ENCODE measurements at regions not wholly inside any gene's neighbourhood (a gene's known extent, or its start where the extent isn't known, plus 50 kb on each side); places are given as distances from the start of the nearest gene placed in this dataset.
A peak's percentile ranks its signal among the peaks of the same experiment; 100 is the strongest.

DNA sequence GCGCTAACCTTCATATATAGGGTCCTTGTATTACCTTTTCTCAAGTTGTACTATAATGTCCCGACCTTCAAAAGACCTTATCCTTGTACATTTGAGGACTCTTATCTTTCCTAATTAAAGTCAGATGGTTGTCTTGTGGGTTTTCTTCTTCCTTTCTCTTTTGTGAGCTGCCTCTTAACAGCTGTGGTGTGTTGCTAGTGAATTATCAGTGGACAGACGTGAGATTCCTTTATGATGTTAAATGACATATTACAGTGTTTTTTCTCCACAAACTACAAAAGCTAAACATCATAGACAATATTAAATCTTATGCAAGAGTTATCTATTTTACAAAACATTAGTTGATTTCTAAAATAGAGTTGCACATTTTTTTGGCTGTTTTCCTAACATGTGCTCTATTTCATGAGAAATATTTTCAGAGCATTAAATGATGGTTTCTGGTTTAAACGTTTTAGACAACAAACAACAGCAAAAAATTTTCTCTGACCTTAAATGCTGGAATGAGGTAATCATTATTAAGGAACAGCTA lies 272.2 kb upstream of the NPVF start:
- DNase-seq, result no peak

DNA sequence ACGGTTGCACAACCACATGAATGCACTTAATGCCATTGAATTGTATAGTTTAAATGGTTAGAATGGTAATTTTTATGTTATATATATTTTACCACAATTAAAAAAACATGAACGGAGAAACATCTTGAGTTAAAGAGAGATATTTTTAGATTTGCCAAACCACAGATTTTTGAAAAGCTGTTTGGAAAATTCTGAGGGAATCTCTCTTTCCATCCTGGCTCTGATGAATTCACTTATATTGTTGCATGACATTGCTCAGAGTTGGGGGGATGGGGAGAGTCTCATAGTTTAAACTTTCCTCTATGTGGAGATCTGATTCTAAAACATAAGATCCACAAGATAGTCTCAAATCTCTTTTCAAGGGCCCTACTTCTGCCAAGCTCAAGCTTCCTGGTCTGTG lies 275.0 kb upstream of the NPVF start:
- DNase-seq, result no peak

- no peak for DNase-seq
These were observed 283.9 kb upstream of the NPVF start for GRCh38 chr7:25512061-25512687.

DNA sequence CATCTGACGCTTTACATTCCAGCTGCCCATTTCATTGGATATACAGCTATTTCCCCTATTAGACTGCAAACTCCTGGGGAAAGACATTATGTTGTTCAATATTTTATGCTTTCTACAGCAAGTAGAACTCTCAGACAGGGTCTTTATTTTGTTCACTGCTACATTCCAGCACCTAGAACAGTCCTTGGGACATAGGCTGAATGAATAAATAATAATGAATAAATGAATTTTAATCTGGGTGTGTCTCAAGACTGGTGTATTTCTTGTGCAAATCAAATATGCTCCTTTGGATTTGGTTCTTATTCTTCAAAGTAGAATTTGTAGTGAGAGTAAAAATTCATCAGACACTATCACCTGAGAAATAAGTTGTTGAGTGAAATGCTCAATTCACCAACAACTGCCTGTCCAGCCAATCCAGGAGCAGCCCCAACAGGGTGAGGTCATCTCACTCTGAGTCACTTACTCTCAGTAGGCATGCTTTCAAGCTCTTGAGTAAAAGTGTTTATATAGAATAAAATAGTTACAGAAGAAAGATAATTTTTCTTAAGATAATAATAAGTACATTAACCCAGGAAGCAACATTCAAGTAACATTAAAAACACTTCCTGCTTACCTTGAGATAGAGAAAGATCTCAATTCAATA lies 287.5 kb upstream of the NPVF start:
- DNase-seq, result no peak

DNA sequence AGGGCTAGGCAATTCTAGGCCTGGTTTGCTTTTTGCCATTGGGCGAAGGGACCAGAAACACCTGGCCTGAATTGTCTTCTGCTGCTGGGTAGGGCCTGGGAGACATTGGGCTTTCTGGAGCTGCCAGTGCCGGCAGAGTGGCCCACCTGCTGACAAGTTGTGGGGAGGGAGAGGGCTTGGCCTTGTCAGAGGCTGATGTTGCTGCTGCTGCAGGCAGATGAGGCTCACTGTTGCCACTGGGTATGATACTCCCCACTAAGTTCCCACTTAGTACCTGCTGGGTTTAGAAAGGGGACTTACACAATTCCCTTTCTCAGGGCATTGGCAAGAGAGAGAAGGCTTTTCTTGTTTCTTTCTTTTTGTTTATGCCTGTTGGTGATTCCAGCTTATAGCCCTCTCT lies 289.6 kb upstream of the NPVF start:
- no peak for DNase-seq

DNA sequence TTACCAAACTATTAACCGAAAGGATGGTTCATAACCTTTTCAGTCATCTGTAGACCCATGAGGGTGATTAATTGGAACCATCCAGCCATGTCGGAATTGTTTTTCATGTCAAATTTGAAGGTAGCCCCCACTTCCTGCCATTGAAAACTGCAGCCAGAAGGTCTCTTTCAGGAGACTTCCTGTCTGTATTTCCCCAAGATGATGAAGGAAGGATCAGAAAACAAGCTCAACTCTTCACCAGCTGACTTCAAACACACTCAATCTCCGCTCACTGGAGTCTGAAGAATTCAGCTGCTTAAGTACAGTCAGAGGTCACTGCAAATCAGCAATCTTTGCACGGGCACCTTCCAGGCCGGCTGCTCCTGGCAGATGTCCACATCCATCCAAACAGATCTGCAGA lies 291.7 kb upstream of the NPVF start:
- DNase-seq, result no peak

DNA sequence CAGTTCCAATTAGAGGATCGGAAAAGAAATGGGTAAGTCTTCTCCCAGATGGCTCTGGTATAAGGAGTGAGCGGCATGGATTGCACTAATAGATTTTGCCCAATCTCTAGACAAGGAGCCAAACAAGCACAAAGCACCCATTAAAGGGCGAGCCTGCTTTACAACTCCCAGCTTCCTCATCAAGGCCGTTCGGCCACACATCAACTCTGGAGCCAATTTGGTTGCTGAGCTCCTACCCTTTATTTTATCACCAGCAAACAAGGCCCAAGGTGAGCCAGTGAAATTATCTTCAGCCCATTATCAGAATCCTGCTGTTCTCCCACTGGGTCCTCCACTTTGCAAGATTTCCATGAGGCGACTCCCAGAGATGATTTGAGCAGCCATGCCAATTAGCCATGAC lies 292.2 kb upstream of the NPVF start:
- DNase-seq, result no peak

GRCh38 chr7:25521236-25521635 lies 292.9 kb upstream of the NPVF start:
- no peak for DNase-seq

GRCh38 chr7:25522727-25523126 lies 294.4 kb upstream of the NPVF start:
- no peak for DNase-seq

DNA sequence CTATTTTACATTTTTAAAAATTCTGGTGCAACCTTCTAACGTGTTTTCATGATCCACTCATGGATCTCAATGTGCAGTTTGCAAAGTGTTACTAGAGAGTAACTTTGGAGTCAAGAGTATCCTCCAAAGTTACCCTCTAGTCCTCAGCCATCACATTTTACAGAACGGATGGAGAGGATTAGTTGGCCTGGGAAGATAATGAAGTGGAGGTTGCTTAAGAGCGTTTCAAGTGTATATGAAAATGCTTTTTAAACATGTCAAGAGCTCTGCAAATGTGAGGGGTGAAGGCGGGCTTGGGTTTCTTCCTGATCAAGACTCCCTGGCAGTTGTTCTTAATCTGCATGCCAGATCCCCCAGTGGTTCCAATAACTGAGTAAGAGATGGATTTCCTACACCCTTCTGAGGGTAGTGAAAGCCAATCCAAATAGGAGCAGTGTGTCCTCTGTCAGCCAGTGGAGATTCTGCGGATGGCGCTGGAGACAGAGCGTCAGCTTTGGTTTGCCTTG lies 299.4 kb upstream of the NPVF start:
- DNase-seq, result no peak

GRCh38 chr7:25529320-25529719 lies 301.0 kb upstream of the NPVF start:
- DNase-seq, result no peak

DNA sequence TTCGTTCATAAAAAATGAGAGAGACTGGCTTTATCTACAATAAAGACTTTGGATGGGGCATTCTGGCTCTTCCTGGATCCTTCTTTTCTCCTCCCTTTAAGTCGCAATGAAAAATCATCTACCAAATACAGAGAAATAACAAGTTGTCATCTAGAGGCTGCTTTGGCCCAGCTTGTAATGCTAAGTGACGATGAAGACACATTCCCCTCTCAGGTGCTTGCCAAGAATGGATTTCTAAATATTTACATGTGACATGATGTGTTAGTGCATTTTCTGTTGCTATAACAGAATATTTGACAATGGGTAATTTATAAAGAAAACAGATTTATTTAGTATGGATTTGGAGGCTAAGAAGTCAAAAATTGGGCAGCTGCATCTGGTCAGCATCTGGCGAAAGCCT lies 308.6 kb upstream of the NPVF start:
- DNase-seq, result no peak

DNA sequence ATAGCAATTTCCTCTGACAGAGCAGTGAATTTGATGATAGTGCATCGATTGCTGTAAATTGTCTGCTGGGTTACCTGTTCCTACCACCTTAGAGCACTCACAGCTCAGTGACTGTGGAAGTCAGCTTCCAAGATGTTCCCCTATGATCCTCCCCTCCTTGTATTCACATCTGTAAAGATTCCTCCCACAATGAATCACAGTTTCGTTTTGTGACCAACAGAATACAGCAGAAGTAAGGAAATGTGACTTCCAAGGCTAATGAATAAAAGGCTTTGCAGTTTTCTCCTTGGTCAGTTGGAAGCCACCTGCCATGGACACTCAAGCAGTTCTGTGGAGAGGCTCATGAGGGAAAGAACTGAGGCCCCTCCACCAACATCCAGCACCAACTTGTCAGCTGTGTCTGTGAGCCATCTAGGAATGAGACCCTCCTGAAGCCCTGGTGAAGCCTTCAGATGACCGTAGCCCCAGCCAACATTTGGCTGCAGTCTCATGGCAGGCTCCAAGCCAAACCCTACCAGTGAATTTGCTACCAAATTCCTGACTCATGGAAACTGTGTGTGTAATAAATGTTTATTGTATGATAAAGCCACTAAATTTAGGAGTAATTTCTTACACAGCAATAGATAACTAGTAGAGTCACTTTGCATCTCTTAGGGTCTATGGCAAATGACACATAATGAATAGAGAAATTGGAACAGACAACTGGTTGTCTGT lies 309.5 kb upstream of the NPVF start:
- no peak for DNase-seq

DNA sequence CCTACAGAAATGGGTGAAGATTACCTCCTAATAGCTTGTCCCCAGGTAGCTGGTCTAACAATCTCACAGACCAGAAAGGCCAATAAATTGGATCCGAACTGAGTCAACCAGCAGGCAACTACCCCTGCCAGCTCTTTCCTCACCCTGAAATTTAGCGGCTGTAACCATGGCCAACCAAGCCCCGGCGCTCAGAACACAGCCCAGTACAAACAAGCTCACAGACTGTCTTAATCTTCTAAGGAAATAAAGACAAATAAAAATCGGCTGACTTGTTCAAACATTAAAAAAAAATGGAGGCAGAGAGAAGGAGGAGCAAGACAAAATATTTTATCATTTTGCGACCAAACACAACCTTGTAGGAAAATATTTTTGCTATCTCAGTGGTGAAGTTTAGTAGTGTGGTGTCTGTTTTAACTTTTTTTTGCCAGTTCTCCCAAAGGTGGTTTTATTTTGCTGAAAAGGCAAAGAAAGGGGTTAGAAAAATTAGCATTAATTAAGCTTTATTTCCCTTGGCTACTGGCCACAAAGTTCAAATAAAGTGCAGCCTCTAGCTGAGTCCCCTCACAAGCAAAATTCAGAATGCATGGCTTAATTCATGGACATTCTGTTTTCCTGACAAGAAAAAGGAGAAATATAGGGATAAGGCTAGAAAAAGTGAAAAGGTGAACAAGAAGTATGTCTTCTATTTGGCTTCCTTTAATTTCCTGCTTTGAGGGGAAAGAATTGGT lies 313.0 kb upstream of the NPVF start:
- peak in 2 of 51 donors; percentile 2 to 10 for DNase-seq

DNA sequence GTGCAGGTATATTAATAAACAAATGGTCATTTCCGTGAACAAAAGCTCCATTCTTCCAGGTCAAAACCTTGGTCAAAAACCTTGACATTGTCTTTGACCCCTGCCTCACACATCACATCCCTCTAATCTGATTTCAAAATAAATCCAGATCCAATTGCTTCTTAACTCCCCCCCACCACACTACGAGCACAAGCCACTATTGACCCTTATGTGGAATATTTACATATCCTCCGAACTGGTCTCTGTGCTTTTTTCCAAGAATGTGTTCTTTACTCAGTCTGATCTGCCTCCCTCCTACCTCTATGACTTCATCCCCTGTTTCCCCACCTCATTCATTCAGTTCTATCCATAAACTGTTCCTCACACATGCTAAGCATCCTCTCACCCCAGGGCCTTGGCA lies 313.6 kb upstream of the NPVF start:
- no peak for DNase-seq

- no peak for DNase-seq
These were observed 314.9 kb upstream of the NPVF start for GRCh38 chr7:25543210-25543609.

DNA sequence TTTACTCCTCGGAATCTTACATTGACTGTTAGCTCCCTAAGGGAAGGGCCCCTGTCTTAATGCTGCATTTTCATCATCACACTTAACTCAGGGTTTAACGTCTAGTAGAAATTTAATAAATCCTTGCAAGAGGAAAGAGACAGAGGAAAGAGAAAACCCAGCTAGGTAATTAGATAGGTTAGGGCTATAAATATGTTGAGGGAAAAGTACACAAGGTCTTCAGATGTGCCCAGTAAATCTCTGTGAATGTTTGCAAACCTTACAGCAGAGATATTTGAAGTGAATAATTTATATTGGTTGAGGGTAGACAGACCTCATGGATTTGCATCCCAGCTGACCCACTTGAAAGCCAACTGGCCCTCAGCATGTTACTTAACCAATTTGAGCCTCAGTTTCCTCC lies 315.5 kb upstream of the NPVF start:
- DNase-seq, result no peak

GRCh38 chr7:25544254-25544653 lies 316.0 kb upstream of the NPVF start:
- no peak for DNase-seq

DNA sequence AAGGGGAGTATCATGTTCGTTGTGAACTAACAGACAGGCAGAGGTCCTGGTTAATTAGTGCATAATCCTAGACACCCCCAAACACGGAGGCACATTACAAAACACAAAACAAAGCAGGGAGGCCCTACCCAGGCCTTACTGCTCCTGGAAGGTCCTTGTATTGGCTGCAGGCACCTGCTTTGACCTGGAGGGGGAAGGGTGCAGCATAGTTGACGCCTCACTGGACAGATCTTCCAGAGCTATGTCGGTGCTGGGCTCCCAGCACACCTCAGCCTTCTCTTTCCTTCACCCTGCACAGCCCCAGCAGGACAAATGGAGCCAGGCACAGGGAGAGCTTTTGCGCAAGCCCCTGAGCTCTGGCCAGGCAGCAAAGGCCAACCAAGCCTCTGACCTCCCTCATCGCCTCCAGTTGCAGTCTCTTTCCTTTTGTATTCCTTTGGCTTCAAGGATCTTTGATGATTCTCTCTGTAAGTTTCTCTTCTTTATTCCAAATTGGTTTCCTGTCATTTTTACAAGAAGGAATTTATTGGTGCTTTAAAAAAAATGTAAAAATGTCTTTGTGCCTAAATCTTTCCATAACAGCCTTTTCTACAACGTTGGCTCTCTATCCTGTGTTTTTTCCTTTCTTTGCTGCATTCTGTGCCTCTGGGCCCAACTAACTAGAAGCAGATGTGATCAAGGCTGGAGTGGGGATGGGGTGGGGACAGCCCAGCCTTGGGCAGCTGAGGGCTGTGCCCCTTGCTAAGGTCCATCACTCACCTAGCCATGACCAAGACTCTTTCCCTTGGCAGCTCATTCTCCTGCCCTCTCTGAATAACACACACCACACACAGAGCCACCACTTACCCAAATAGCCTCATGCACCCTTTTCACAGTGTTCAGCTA lies 317.1 kb upstream of the NPVF start:
- no peak for DNase-seq

DNA sequence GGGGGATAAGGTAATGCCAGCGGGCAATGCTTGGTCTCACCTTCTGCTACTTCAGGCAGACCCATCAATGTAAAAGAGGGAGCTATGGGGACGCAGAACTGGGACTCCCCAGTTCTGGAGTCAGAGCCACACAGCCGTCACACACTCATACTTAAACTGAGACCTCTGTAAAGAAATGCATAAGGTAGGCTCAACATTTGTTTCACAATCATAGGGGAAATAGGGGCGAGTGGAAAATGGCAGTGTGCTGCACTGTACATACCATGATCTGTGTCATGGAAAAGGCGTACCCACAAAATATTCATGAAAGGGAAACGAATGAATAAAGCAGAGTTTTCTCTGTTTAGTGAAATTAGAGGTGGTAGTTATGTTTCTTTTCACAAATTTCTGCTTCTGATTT lies 318.0 kb upstream of the NPVF start:
- no peak for DNase-seq
